ENCODE measurements at regions not wholly inside any gene's neighbourhood (a gene's known extent, or its start where the extent isn't known, plus 50 kb on each side); places are given as distances from the start of the nearest gene placed in this dataset.

- WGBS, 2 donors: 56 to 62% methylated on average over 4 of the region's 4 CpGs
- no peak overlapping the region for H3K4me3 ChIP-seq (ENCODE audit: low read depth, poor library complexity, severe bottlenecking)
- TF ChIP-seq CTCF (IDR thresholded peaks at IDR 0.05) (no peak), POLR2A (IDR thresholded peaks at IDR 0.05) (no peak)
- DNase-seq (ENCODE audit: low spot score in 2 of 2): no peak
- intact Hi-C loops (cut with DNase I; ENCODE audit: low total_unique reads): no loop called here
These were observed 721.4 kb downstream of the VGLL3 start for GRCh38 chr3:86269364-86270155.

GRCh38 chr3:86257955-86258641, 732.9 kb downstream of the VGLL3 start:
- DNase-seq (ENCODE audit: low spot score in 2 of 2): no peak
- intact Hi-C loops (cut with DNase I; ENCODE audit: low total_unique reads): no loop called here
- 77 to 90% methylated on average over 1 of the region's 1 CpG for WGBS, 2 donors
- no peak overlapping the region for H3K4me3 ChIP-seq (ENCODE audit: low read depth, poor library complexity, severe bottlenecking)
- TF ChIP-seq POLR2A (IDR thresholded peaks at IDR 0.05) (no peak), CTCF (IDR thresholded peaks at IDR 0.05) (no peak)

- 90 to 95% methylated on average over 6 of the region's 6 CpGs for WGBS, 2 donors
- H3K4me3 ChIP-seq (ENCODE audit: low read depth, poor library complexity, severe bottlenecking): no peak overlapping the region
- TF ChIP-seq POLR2A (IDR thresholded peaks at IDR 0.05): no peak
- no peak for TF ChIP-seq CTCF (IDR thresholded peaks at IDR 0.05)
- intact Hi-C loops (cut with DNase I; ENCODE audit: low total_unique reads): no loop called here
- no peak for DNase-seq (ENCODE audit: low spot score in 2 of 2)
These were observed 736.5 kb downstream of the VGLL3 start for GRCh38 chr3:86254480-86254879.

- DNase-seq (ENCODE audit: low spot score in 2 of 2): no peak
- no peak overlapping the region for H3K4me3 ChIP-seq (ENCODE audit: low read depth, poor library complexity, severe bottlenecking)
- TF ChIP-seq CTCF (IDR thresholded peaks at IDR 0.05) (no peak), POLR2A (IDR thresholded peaks at IDR 0.05) (no peak)
- intact Hi-C loops (cut with DNase I; ENCODE audit: low total_unique reads): no loop called here
- WGBS, 2 donors: 40 to 48% methylated on average over 1 of the region's 1 CpG
These were observed 739.2 kb downstream of the VGLL3 start for GRCh38 chr3:86251781-86252180.

- 52 to 72% methylated on average over 1 of the region's 1 CpG for WGBS, 2 donors
- DNase-seq (ENCODE audit: low spot score in 2 of 2): no peak
- no peak overlapping the region for H3K4me3 ChIP-seq (ENCODE audit: low read depth, poor library complexity, severe bottlenecking)
- intact Hi-C loops (cut with DNase I; ENCODE audit: low total_unique reads): no loop called here
- TF ChIP-seq POLR2A (IDR thresholded peaks at IDR 0.05): no peak
- TF ChIP-seq CTCF (IDR thresholded peaks at IDR 0.05): no peak
These were observed 741.1 kb downstream of the VGLL3 start for GRCh38 chr3:86249833-86250232.

All from lower leg skin (tissue), 4 donors.